ENCODE measurements at regions not wholly inside any gene's neighbourhood (a gene's known extent, or its start where the extent isn't known, plus 50 kb on each side); places are given as distances from the start of the nearest gene placed in this dataset.

- Histone ChIP-seq H3K27ac (no peak overlapping the region), H3K36me3 (no peaks in the 10 kb centered on the region), H3K9me3 (peaks cover 0 to 14% of the 10 kb centered on the region in 2 donors), H3K27me3 (no peaks in the 10 kb centered on the region), H3K4me3 (no peak overlapping the region), H3K4me1 (no peaks in the 10 kb centered on the region)
- no peak for TF ChIP-seq CTCF (IDR thresholded peaks at IDR 0.05)
- DNase-seq (ENCODE audit: low spot score), result no peak
Measured at GRCh38 chr5:106658150-106658549, 1012.6 kb downstream of the EFNA5 start.

GRCh38 chr5:106656821-106657220 lies 1013.9 kb downstream of the EFNA5 start:
- no peak overlapping the region for H3K27ac ChIP-seq
- H3K27me3 ChIP-seq, result no peaks in the 10 kb centered on the region
- H3K9me3 ChIP-seq, result peaks cover 0 to 14% of the 10 kb centered on the region in 2 donors
- H3K36me3 ChIP-seq, result no peaks in the 10 kb centered on the region
- no peak for TF ChIP-seq CTCF (IDR thresholded peaks at IDR 0.05)
- no peak for DNase-seq (ENCODE audit: low spot score)
- no peak overlapping the region for H3K4me3 ChIP-seq
- H3K4me1 ChIP-seq, result no peaks in the 10 kb centered on the region

GRCh38 chr5:106649031-106649430 lies 1021.7 kb downstream of the EFNA5 start:
- H3K36me3 ChIP-seq, result no peaks in the 10 kb centered on the region
- no peak overlapping the region for H3K27ac ChIP-seq
- no peaks in the 10 kb centered on the region for H3K4me1 ChIP-seq
- no peak overlapping the region for H3K4me3 ChIP-seq
- no peaks in the 10 kb centered on the region for H3K27me3 ChIP-seq
- no peak for TF ChIP-seq CTCF (IDR thresholded peaks at IDR 0.05)
- peaks cover 0 to 2% of the 10 kb centered on the region in 2 donors for H3K9me3 ChIP-seq
- DNase-seq (ENCODE audit: low spot score), result no peak

- Histone ChIP-seq H3K9me3 (no peaks in the 10 kb centered on the region), H3K36me3 (no peaks in the 10 kb centered on the region), H3K27me3 (no peaks in the 10 kb centered on the region), H3K4me3 (no peak overlapping the region), H3K4me1 (no peaks in the 10 kb centered on the region), H3K27ac (no peak overlapping the region)
- no peak for TF ChIP-seq CTCF (IDR thresholded peaks at IDR 0.05)
- DNase-seq (ENCODE audit: low spot score), result no peak
Measured at GRCh38 chr5:106648401-106648800, 1022.3 kb downstream of the EFNA5 start.

DNA sequence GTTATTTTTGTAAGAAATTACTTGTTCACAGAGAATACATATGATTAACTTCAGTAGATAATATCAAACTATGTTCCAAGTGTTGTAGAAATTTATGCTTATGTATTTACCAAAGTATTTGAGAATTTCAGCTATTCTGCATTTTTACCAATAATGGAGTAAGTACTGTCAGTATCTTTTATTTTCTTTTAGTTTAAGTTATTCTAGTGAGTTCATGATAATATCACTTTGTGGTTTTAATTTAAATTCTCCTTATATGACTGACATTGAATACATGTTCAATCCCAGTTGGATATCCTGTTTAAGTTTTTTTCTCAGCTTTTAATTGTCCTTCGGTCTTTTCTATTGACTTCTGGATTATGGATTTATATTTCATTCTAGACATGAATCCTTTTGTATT lies 1024.6 kb downstream of the EFNA5 start:
- H3K36me3 ChIP-seq, result no peaks in the 10 kb centered on the region
- no peak overlapping the region for H3K27ac ChIP-seq
- no peaks in the 10 kb centered on the region for H3K4me1 ChIP-seq
- no peaks in the 10 kb centered on the region for H3K9me3 ChIP-seq
- no peak for TF ChIP-seq CTCF (IDR thresholded peaks at IDR 0.05)
- H3K4me3 ChIP-seq, result no peak overlapping the region
- no peak for DNase-seq (ENCODE audit: low spot score)
- no peaks in the 10 kb centered on the region for H3K27me3 ChIP-seq

DNA sequence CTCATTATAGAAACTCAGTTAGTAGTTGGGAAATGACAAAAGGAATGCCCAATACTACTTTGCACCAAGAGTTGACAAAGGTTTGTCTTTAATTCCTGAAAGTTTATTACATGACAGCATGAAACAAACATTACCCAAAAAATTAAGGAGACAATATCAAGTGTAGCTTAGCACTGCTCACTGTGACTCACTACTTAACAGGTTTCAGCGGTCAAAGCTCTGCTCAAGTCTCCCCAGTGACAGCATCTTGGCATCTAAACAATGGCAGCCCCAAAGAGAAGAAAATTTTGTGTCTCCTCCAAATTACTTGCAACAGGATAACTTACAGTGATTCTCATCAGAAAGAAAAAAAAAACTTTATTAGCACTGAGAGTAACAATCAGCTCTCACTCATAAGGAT lies 1030.2 kb downstream of the EFNA5 start:
- no peaks in the 10 kb centered on the region for H3K27me3 ChIP-seq
- no peak for TF ChIP-seq CTCF (IDR thresholded peaks at IDR 0.05)
- H3K36me3 ChIP-seq, result no peaks in the 10 kb centered on the region
- no peak for DNase-seq (ENCODE audit: low spot score)
- no peak overlapping the region for H3K4me3 ChIP-seq
- no peaks in the 10 kb centered on the region for H3K9me3 ChIP-seq
- no peaks in the 10 kb centered on the region for H3K4me1 ChIP-seq
- no peak overlapping the region for H3K27ac ChIP-seq
